ENCODE measurements at regions not wholly inside any gene's neighbourhood (a gene's known extent, or its start where the extent isn't known, plus 50 kb on each side); places are given as distances from the start of the nearest gene placed in this dataset.

- Histone ChIP-seq H3K9me3 (ENCODE audit: low read length) (no peaks in the 10 kb centered on the region), H3K79me2 (ENCODE audit: insufficient read depth, low read length) (no peaks in the 10 kb centered on the region), H3K27ac (ENCODE audit: low read depth, low read length, poor library complexity, severe bottlenecking) (no peak overlapping the region), H3K4me2 (ENCODE audit: low read length) (no peak overlapping the region), H3K36me3 (ENCODE audit: insufficient read depth, low read length) (no peaks in the 10 kb centered on the region), H3K4me3 (ENCODE audit: low read depth, low read length, poor library complexity, severe bottlenecking) (no peak overlapping the region), H3K4me1 (ENCODE audit: insufficient read depth, low read length, severe bottlenecking) (no peaks in the 10 kb centered on the region), H2AFZ (ENCODE audit: low read length) (no peak overlapping the region), H3F3A (ENCODE audit: insufficient read depth, low read length) (no peaks in the 10 kb centered on the region), H3K27me3 (ENCODE audit: insufficient read depth, low read length) (no peaks in the 10 kb centered on the region), H3K9ac (ENCODE audit: low read length) (no peak overlapping the region), H3K9me2 (ENCODE audit: low read depth, low read length) (no peaks in the 10 kb centered on the region), H4K20me1 (ENCODE audit: insufficient read depth, low read length) (no peaks in the 10 kb centered on the region)
- TF ChIP-seq EZH2 (IDR thresholded peaks at IDR 0.05; ENCODE audit: borderline replicate concordance, low read length) (no peak), CTCF (IDR thresholded peaks at IDR 0.05; ENCODE audit: low read length) (no peak)
Observed at GRCh38 chr22:27507111-27507611, 294.4 kb downstream of the MN1 start.

- Histone ChIP-seq H3K4me3 (ENCODE audit: low read depth, low read length, poor library complexity, severe bottlenecking) (no peak overlapping the region), H3F3A (ENCODE audit: insufficient read depth, low read length) (no peaks in the 10 kb centered on the region), H3K9me3 (ENCODE audit: low read length) (no peaks in the 10 kb centered on the region), H3K27me3 (ENCODE audit: insufficient read depth, low read length) (no peaks in the 10 kb centered on the region), H4K20me1 (ENCODE audit: insufficient read depth, low read length) (no peaks in the 10 kb centered on the region), H3K9me2 (ENCODE audit: low read depth, low read length) (no peaks in the 10 kb centered on the region), H3K36me3 (ENCODE audit: insufficient read depth, low read length) (no peaks in the 10 kb centered on the region), H3K9ac (ENCODE audit: low read length) (no peak overlapping the region), H3K4me2 (ENCODE audit: low read length) (no peak overlapping the region), H3K27ac (ENCODE audit: low read depth, low read length, poor library complexity, severe bottlenecking) (no peak overlapping the region), H2AFZ (ENCODE audit: low read length) (no peak overlapping the region), H3K79me2 (ENCODE audit: insufficient read depth, low read length) (no peaks in the 10 kb centered on the region), H3K4me1 (ENCODE audit: insufficient read depth, low read length, severe bottlenecking) (no peaks in the 10 kb centered on the region)
- no peak for TF ChIP-seq EZH2 (IDR thresholded peaks at IDR 0.05; ENCODE audit: borderline replicate concordance, low read length)
- TF ChIP-seq CTCF (IDR thresholded peaks at IDR 0.05; ENCODE audit: low read length), result no peak
Observed at GRCh38 chr22:27507935-27508526, 293.5 kb downstream of the MN1 start.

GRCh38 chr22:27509132-27509920 is 292.2 kb downstream of the MN1 start:
- H3K79me2 ChIP-seq (ENCODE audit: insufficient read depth, low read length), result no peaks in the 10 kb centered on the region
- H3K27me3 ChIP-seq (ENCODE audit: insufficient read depth, low read length), result no peaks in the 10 kb centered on the region
- H4K20me1 ChIP-seq (ENCODE audit: insufficient read depth, low read length), result no peaks in the 10 kb centered on the region
- H3K4me3 ChIP-seq (ENCODE audit: low read depth, low read length, poor library complexity, severe bottlenecking), result no peak overlapping the region
- no peaks in the 10 kb centered on the region for H3K4me1 ChIP-seq (ENCODE audit: insufficient read depth, low read length, severe bottlenecking)
- H3K27ac ChIP-seq (ENCODE audit: low read depth, low read length, poor library complexity, severe bottlenecking), result no peak overlapping the region
- H3K9ac ChIP-seq (ENCODE audit: low read length), result no peak overlapping the region
- no peak overlapping the region for H2AFZ ChIP-seq (ENCODE audit: low read length)
- no peaks in the 10 kb centered on the region for H3F3A ChIP-seq (ENCODE audit: insufficient read depth, low read length)
- no peak overlapping the region for H3K4me2 ChIP-seq (ENCODE audit: low read length)
- TF ChIP-seq CTCF (IDR thresholded peaks at IDR 0.05; ENCODE audit: low read length) (no peak), EZH2 (IDR thresholded peaks at IDR 0.05; ENCODE audit: borderline replicate concordance, low read length) (no peak)
- no peaks in the 10 kb centered on the region for H3K9me3 ChIP-seq (ENCODE audit: low read length)
- H3K9me2 ChIP-seq (ENCODE audit: low read depth, low read length), result no peaks in the 10 kb centered on the region
- H3K36me3 ChIP-seq (ENCODE audit: insufficient read depth, low read length), result no peaks in the 10 kb centered on the region

All from OCI-LY1 (cell line).